ENCODE measurements at regions not wholly inside any gene's neighbourhood (a gene's known extent, or its start where the extent isn't known, plus 50 kb on each side); places are given as distances from the start of the nearest gene placed in this dataset.

- TF ChIP-seq CTCF (IDR thresholded peaks at IDR 0.05; ENCODE audit: low read depth, low read length, poor library complexity, severe bottlenecking) (no peak), EZH2phosphoT487 (IDR thresholded peaks at IDR 0.05; ENCODE audit: borderline replicate concordance, low read length) (no peak)
These were observed 293.6 kb downstream of the COL12A1 start for GRCh38 chr6:74912234-74912633.
